ENCODE measurements at regions not wholly inside any gene's neighbourhood (a gene's known extent, or its start where the extent isn't known, plus 50 kb on each side); places are given as distances from the start of the nearest gene placed in this dataset.

- TF ChIP-seq POLR2A (IDR thresholded peaks at IDR 0.05), result no peak
- no peak for TF ChIP-seq CTCF (IDR thresholded peaks at IDR 0.05)
- no peak for TF ChIP-seq POLR2AphosphoS5 (IDR thresholded peaks at IDR 0.05; ENCODE audit: insufficient read depth in 1 of 2, low read depth in 1 of 2)
Measured at GRCh38 chr16:63652091-63652490, 1469.8 kb downstream of the CDH11 start.

All from vagina (tissue), 2 donors.